ENCODE measurements at regions not wholly inside any gene's neighbourhood (a gene's known extent, or its start where the extent isn't known, plus 50 kb on each side); places are given as distances from the start of the nearest gene placed in this dataset.

DNA sequence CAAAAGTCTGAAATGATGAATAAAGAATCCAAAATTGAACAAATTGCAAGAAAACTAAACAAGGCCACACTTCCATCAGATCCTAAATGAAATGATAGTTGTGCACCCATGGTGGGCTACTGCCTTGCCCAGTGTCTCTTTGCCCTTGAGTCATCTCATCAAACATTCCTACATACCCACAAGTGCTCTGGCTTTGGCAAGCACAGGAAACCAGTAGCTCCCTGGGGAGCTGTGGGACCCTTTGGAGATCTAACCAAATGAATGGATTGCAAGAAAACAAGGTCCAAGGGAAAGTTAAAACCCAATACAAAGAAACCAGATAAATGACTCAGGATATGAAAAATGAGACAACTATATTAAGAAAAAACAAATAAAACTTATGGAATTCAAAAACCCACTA is 129.8 kb upstream of the TMEM229A start:
- no peaks in the 10 kb centered on the region for H3K4me1 ChIP-seq (ENCODE audit: control insufficient read depth, insufficient read depth, low read length)
- H3K27ac ChIP-seq (ENCODE audit: low read length): no peak overlapping the region
- TF ChIP-seq CTCF (IDR thresholded peaks at IDR 0.05): no peak
- no peaks in the 10 kb centered on the region for H3K36me3 Mint-ChIP-seq
- ATAC-seq (no peak), DNase-seq (no peak)
- H3K27ac Mint-ChIP-seq: no peak overlapping the region
- peaks cover 3% of the 10 kb centered on the region for H3K9me3 ChIP-seq (ENCODE audit: control insufficient read depth, insufficient read depth, low read length)
- no peaks in the 10 kb centered on the region for H3K27me3 Mint-ChIP-seq (ENCODE audit: low read depth in 2 of 2)
- H3K36me3 ChIP-seq (ENCODE audit: control insufficient read depth, insufficient read depth, low read length): no peaks in the 10 kb centered on the region
- H3K4me3 Mint-ChIP-seq: no peak overlapping the region
- H3K4me1 Mint-ChIP-seq: no peaks in the 10 kb centered on the region
- H3K4me3 ChIP-seq (ENCODE audit: low read length): no peak overlapping the region
- H3K9me3 Mint-ChIP-seq: peaks cover 6 to 7% of the 10 kb centered on the region in 2 donors
- intact Hi-C loops (cut with micrococcal nuclease): no loop called here
- H3K27me3 ChIP-seq (ENCODE audit: control insufficient read depth, insufficient read depth, low read length): no peaks in the 10 kb centered on the region

GRCh38 chr7:124155432-124156022 is 122.7 kb upstream of the TMEM229A start:
- H3K4me1 ChIP-seq (ENCODE audit: control insufficient read depth, insufficient read depth, low read length): no peaks in the 10 kb centered on the region
- Mint-ChIP-seq H3K9me3 (peaks cover 0 to 4% of the 10 kb centered on the region in 2 donors), H3K4me3 (no peak overlapping the region), H3K27ac (no peak overlapping the region), H3K4me1 (no peaks in the 10 kb centered on the region), H3K27me3 (ENCODE audit: low read depth in 2 of 2) (no peaks in the 10 kb centered on the region), H3K36me3 (no peaks in the 10 kb centered on the region)
- ATAC-seq: no peak
- DNase-seq: no peak
- H3K4me3 ChIP-seq (ENCODE audit: low read length): no peak overlapping the region
- H3K27me3 ChIP-seq (ENCODE audit: control insufficient read depth, insufficient read depth, low read length): no peaks in the 10 kb centered on the region
- no peak for TF ChIP-seq CTCF (IDR thresholded peaks at IDR 0.05)
- no peaks in the 10 kb centered on the region for H3K9me3 ChIP-seq (ENCODE audit: control insufficient read depth, insufficient read depth, low read length)
- no peak overlapping the region for H3K27ac ChIP-seq (ENCODE audit: low read length)
- H3K36me3 ChIP-seq (ENCODE audit: control insufficient read depth, insufficient read depth, low read length): no peaks in the 10 kb centered on the region
- 15% methylated on average over 2 of the region's 3 CpGs for WGBS (ENCODE audit: insufficient coverage)
- intact Hi-C loops (cut with micrococcal nuclease): no loop called here

GRCh38 chr7:124152859-124153692 is 120.2 kb upstream of the TMEM229A start:
- WGBS (ENCODE audit: insufficient coverage): 86% methylated on average over 1 of the region's 1 CpG
- H3K4me3 Mint-ChIP-seq: no peak overlapping the region
- H3K4me1 ChIP-seq (ENCODE audit: control insufficient read depth, insufficient read depth, low read length): no peaks in the 10 kb centered on the region
- peaks cover 0 to 4% of the 10 kb centered on the region in 2 donors for H3K9me3 Mint-ChIP-seq
- H3K4me3 ChIP-seq (ENCODE audit: low read length): no peak overlapping the region
- H3K27ac Mint-ChIP-seq: no peak overlapping the region
- TF ChIP-seq CTCF (IDR thresholded peaks at IDR 0.05): no peak
- H3K36me3 ChIP-seq (ENCODE audit: control insufficient read depth, insufficient read depth, low read length): no peaks in the 10 kb centered on the region
- H3K9me3 ChIP-seq (ENCODE audit: control insufficient read depth, insufficient read depth, low read length): no peaks in the 10 kb centered on the region
- H3K27me3 Mint-ChIP-seq (ENCODE audit: low read depth in 2 of 2): no peaks in the 10 kb centered on the region
- ATAC-seq: no peak
- H3K27ac ChIP-seq (ENCODE audit: low read length): no peak overlapping the region
- H3K27me3 ChIP-seq (ENCODE audit: control insufficient read depth, insufficient read depth, low read length): no peaks in the 10 kb centered on the region
- no peaks in the 10 kb centered on the region for H3K36me3 Mint-ChIP-seq
- intact Hi-C loops (cut with micrococcal nuclease): no loop called here
- DNase-seq: no peak
- H3K4me1 Mint-ChIP-seq: no peaks in the 10 kb centered on the region

Data from natural killer cell (primary cell).